Fibroblast of lung (primary cell): ENCODE measurements at regions not wholly inside any gene's neighbourhood (a gene's known extent, or its start where the extent isn't known, plus 50 kb on each side); places are given as distances from the start of the nearest gene placed in this dataset.

Experiments used
- EZH2 ChIP-seq: IDR thresholded peaks from 2 replicates; pipeline ENCODE4 v1.5.1; 2012; ENCODE audit warnings: low read length, control low read depth, mild to moderate bottlenecking; ENCODE audit errors: missing control alignments
- TF ChIP-seq, protein P1 (sequence below), 2 donors: IDR thresholded peaks in 1 of 2; conservative IDR thresholded peaks in 1 of 2; 1 replicate in 1 of 2; 2 replicates in 1 of 2; pipeline ENCODE4 v1.5.1; 2011 to 2012; ENCODE audit warnings: low read length in 2 of 2, control low read depth in 1 of 2, inconsistent platforms in 1 of 2, low read depth in 1 of 2, mild to moderate bottlenecking in 1 of 2

DNA sequence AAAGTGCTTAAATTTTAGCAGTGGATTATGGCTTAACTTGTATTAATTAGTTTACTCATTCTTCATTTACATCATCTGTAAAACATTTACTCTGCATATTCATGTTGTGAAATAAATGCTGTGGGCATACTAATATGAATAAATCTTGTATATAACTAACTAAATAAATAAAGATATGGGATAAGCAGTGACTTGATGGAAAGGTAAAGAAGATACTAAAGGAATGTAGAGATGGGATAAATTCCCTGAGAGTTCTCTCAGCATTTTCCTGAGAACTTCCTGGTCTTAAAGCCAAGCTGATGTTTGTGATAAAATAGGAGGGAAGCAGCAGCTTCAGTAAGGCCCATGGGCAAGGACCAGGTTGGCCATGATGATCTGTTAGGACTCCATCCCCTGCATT lies 652.1 kb downstream of the RNF144B start:
- TF ChIP-seq, protein P1, sequence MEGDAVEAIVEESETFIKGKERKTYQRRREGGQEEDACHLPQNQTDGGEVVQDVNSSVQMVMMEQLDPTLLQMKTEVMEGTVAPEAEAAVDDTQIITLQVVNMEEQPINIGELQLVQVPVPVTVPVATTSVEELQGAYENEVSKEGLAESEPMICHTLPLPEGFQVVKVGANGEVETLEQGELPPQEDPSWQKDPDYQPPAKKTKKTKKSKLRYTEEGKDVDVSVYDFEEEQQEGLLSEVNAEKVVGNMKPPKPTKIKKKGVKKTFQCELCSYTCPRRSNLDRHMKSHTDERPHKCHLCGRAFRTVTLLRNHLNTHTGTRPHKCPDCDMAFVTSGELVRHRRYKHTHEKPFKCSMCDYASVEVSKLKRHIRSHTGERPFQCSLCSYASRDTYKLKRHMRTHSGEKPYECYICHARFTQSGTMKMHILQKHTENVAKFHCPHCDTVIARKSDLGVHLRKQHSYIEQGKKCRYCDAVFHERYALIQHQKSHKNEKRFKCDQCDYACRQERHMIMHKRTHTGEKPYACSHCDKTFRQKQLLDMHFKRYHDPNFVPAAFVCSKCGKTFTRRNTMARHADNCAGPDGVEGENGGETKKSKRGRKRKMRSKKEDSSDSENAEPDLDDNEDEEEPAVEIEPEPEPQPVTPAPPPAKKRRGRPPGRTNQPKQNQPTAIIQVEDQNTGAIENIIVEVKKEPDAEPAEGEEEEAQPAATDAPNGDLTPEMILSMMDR (conservative IDR thresholded peaks at IDR 0.05 in 1 of 2, IDR thresholded peaks at IDR 0.05 in 1 of 2; ENCODE audit: low read depth in 1 of 2, low read length in 2 of 2): no peak
- no peak for TF ChIP-seq EZH2
